Calu3 (cell line): ENCODE measurements at regions not wholly inside any gene's neighbourhood (a gene's known extent, or its start where the extent isn't known, plus 50 kb on each side); places are given as distances from the start of the nearest gene placed in this dataset.

Experiments
- BruUV-seq: library from RNA; stranded (reverse); fragments of 400-500 nt; replicated peaks from 2 replicates; lab custom pipeline; 2021; lab: Mats Ljungman, UMichigan
- CTCF ChIA-PET: fragments of 300-600 bp; sonication (Branson Sonifier 250); formaldehyde crosslinking; loops from one replicate; lab custom pipeline; 2022; ENCODE audit warnings: antibody characterized with exemption; lab: Charles Lee
- DNase-seq: peaks from one replicate; pipeline ENCODE4 v3.0.0; 2022
- H3K27ac Mint-ChIP-seq: one replicate; pipeline ENCODE4 v1.8.0; 2022; ENCODE audit warnings: mixed read lengths; ENCODE audit not compliant: unreplicated experiment
- H3K27me3 Mint-ChIP-seq: one replicate; pipeline ENCODE4 v1.8.0; 2022; ENCODE audit warnings: mixed read lengths; ENCODE audit not compliant: unreplicated experiment
- H3K36me3 Mint-ChIP-seq: one replicate; pipeline ENCODE4 v1.8.0; 2022; ENCODE audit warnings: mild to moderate bottlenecking, moderate library complexity, mixed read lengths; ENCODE audit not compliant: insufficient read depth, unreplicated experiment
- H3K4me1 Mint-ChIP-seq: one replicate; pipeline ENCODE4 v1.8.0; 2022; ENCODE audit warnings: mild to moderate bottlenecking, low read depth, mixed read lengths; ENCODE audit not compliant: unreplicated experiment
- H3K4me3 Mint-ChIP-seq: one replicate; pipeline ENCODE4 v1.8.0; 2022; ENCODE audit warnings: mild to moderate bottlenecking, low read depth, moderate library complexity, mixed read lengths; ENCODE audit not compliant: unreplicated experiment
- H3K9me3 Mint-ChIP-seq: one replicate; pipeline ENCODE4 v1.8.0; 2022; ENCODE audit warnings: low read depth, mixed read lengths; ENCODE audit not compliant: unreplicated experiment
- CTCF ChIP-seq: fragments of 200-600 bp; IDR thresholded peaks from one replicate; pipeline ENCODE4 v1.8.0; 2022; ENCODE audit warnings: antibody characterized with exemption; ENCODE audit not compliant: unreplicated experiment
- intact Hi-C: fragments of 100-400 bp; cut with micrococcal nuclease; formaldehyde crosslinking; loops from one replicate; pipeline ENCODE4 v1.10.0; 2022; ENCODE audit not compliant: unreplicated experiment

DNA sequence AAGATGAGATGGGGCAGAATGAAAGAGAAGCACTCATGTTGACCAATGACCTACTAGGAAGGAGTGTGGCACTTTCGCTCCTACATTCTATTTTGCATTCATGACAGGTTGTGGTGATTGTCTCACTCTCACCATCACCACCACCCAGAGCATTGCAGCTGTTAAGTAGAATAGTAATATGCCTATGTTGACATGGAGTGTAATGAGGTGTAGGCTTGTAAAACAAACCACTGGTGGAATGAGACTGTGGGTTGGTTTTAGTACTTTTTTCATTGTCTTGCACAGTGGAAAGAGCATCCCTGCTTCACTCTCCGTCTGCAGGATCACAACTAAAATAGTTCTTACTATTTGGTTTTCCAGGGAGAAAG, 516.7 kb downstream of the NTRK2 start:
- peaks cover 32% of the 10 kb centered on the region for H3K27me3 Mint-ChIP-seq
- no peak for DNase-seq
- no peaks in the 10 kb centered on the region for H3K36me3 Mint-ChIP-seq
- H3K27ac Mint-ChIP-seq = no peak overlapping the region
- intact Hi-C loops = no loop called here
- H3K9me3 Mint-ChIP-seq = no peaks in the 10 kb centered on the region
- no peaks in the 10 kb centered on the region for H3K4me1 Mint-ChIP-seq
- CTCF ChIA-PET = no interaction called here
- TF ChIP-seq CTCF = no peak
- H3K4me3 Mint-ChIP-seq = no peak overlapping the region
- no TSS peak for BruUV-seq

DNA sequence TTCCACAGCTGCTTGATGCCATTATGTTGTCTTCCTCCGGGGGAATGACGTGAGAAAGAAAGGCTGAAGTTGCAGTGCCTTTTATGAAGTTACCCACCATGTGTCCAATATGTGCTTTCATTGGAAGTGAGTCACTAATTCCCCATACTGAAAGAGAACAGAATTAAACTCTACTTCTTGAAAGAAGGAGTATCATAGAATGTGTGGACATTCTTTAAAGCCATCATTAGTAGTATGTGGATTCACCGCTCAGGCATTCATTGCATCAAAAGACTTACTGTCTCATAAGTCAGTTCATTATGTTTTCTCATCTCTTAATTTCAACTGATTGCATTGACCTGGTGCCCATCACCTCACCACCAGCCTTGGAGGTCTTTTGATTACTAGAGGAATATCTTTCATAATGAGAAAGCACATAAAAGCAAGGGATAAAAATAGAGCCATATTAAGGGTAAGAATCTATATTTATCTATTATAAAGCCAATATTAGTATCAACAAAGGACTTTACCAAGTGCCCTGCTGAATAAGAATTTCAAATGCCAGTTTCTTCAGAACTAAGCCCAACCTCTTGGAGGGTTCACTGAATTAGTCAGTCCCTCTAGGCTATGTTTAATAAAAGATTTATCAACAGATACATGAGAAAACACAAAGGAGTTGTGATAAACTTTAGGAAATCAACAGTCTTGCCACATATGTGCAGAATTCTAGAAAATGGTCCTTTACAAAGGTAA, 516.1 kb downstream of the NTRK2 start:
- BruUV-seq = no TSS peak
- CTCF ChIA-PET = no interaction called here
- no peak overlapping the region for H3K4me3 Mint-ChIP-seq
- H3K27me3 Mint-ChIP-seq = peaks cover 32% of the 10 kb centered on the region
- no peaks in the 10 kb centered on the region for H3K9me3 Mint-ChIP-seq
- intact Hi-C loops = no loop called here
- no peak overlapping the region for H3K27ac Mint-ChIP-seq
- no peak for TF ChIP-seq CTCF
- H3K4me1 Mint-ChIP-seq = no peaks in the 10 kb centered on the region
- DNase-seq = no peak
- no peaks in the 10 kb centered on the region for H3K36me3 Mint-ChIP-seq

GRCh38 chr9:85182383-85182782, 512.9 kb downstream of the NTRK2 start:
- Mint-ChIP-seq H3K36me3 (no peaks in the 10 kb centered on the region), H3K27ac (no peak overlapping the region), H3K27me3 (peaks cover 14% of the 10 kb centered on the region), H3K4me3 (no peak overlapping the region), H3K4me1 (no peaks in the 10 kb centered on the region), H3K9me3 (no peaks in the 10 kb centered on the region)
- CTCF ChIA-PET = no interaction called here
- no TSS peak for BruUV-seq
- intact Hi-C loops = no loop called here
- no peak for DNase-seq
- TF ChIP-seq CTCF = no peak

DNA sequence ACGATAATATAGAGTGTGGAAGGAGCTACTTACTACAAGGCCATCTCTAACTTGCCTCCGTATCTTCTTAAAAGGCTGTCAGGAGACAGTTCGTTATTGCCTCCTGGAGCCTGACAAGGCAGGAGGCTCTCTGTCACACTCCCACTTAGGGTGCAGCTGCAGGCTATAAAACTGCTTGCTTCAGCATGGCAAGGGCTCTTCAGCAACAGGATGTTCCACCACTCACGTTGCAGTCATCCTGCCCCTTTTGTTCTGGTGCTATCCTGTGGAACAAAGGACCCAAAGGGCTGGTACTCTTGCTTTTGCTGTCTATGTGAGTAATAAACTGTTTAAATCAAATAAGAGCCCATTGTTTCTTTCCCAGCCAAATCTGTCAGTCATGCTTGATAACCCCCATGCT, 508.9 kb downstream of the NTRK2 start:
- no TSS peak for BruUV-seq

More for the DNA sequence above, 508.9 kb downstream of the NTRK2 start:
- CTCF ChIA-PET = no interaction called here
- no peaks in the 10 kb centered on the region for H3K4me1 Mint-ChIP-seq
- no peaks in the 10 kb centered on the region for H3K9me3 Mint-ChIP-seq
- no peak for TF ChIP-seq CTCF
- H3K27me3 Mint-ChIP-seq = peaks cover 3% of the 10 kb centered on the region
- H3K27ac Mint-ChIP-seq = no peak overlapping the region
- no peak overlapping the region for H3K4me3 Mint-ChIP-seq
- DNase-seq = no peak
- intact Hi-C loops = no loop called here
- no peaks in the 10 kb centered on the region for H3K36me3 Mint-ChIP-seq
